HG02981 (cell line): ENCODE measurements at regions not wholly inside any gene's neighbourhood (a gene's known extent, or its start where the extent isn't known, plus 50 kb on each side); places are given as distances from the start of the nearest gene placed in this dataset.

Experiments used
- ATAC-seq: cut with Tn5 transposase; IDR thresholded peaks from one replicate; pipeline ENCODE4 v1.9.1; 2021; ENCODE audit warnings: mild to moderate bottlenecking, moderate library complexity; ENCODE audit not compliant: unreplicated experiment

DNA sequence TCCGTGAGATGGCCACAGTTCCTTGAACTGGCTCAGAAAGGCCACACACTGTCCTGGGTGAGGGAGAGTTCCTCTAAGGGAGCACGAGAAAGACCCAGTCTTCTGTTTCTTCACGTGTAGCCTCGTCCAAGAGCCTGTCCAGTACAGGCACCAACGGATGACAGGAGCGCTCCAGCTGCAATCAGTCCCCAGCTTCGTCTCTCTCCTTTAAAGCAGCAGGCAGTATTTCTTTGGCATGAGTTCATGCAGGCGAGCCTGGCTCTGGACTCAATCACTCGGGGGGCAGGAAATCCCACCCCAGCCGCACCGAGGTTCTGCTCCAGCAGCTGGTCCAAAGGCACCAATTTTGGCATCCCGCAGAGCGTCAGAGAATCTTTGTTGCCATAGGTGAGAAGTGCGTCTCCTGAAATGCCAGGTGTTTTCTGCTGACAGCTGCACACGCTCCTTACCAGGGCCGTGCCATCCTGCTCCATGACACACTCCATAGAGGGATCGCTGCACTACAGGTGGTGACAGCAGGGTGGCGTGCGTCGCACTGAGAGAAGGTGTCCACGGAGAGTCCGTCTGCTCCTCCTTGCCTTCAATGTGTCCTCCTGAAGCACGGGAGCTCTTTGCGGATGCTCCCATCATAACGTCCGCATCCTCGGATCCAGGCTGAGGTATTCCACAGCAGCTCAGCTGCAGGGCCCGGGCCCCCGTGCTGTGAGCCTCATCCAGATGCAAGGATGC lies 59.6 kb upstream of the AFDN start:
- ATAC-seq: no peak

- no peak for ATAC-seq
Observed at GRCh38 chr6:167767715-167768107, 59.0 kb upstream of the AFDN start.

DNA sequence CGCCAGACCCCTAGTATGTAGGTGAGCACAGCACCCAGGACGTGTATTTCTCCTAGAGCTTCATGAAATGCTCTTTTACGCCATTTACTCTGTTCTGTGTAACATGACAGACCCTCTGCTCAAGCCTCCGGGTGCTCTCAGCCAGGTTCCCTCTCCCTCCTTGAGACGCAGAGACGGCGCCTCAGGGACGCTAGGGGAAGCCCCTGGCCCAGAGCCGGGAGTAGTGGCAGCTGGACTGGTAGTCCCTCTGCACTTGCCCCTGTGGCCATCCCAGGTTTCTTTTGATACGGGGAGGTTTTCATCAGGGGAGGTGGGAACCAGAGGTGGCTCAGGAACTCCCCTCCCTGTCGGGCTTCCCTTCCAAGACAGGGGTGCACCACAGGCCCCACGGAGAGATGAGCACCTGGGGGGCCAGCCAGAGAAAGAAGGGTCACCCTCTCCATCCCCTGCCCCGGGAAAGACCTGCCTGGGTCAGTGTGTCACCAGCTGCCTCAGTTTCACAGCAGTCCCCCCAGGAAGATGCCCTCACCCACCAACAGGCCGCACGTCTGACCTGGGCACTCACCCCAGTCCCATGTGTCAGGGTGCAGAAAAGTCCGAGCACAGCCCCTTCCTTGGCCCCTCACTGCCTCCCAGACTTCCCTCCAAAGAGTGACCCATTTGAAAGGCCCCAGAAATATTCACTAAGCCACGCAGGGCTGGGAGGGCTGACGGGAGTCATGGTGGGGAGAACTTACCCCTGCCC lies 58.1 kb upstream of the AFDN start:
- ATAC-seq: no peak

- no peak for ATAC-seq
Observed at GRCh38 chr6:167769408-167770190, 57.1 kb upstream of the AFDN start.

DNA sequence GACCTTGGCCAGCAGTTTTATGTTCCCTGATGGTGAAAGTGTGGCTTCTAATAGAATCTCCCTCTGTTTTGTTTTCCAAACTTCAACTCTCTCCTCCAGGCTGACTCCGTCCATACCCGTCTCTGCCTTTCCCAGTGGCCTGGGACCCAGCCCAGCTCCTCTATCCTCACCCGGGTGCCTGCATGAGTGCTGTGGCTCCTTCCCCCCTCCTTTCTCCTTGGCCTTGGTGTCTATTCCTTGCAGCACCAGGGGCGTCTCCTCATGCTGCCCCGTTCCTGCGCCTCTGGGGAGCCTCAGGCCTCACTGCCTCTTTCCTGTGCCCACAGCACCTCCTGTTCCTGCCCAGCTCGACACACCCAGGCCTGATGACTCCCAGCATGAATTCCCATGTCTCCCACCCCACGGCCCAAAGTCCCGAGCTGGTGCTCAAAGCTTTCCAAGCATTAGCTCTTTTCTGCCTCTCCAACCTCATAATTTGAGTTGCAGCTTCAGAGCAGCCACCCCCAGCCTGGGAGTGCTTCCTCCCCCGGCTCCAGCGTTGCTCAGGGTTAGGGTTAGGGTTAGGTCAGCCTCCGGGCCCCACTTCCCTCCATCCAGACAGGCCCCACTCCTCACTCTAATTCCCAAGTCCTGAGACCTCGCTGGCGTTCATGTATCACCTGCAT lies 56.3 kb upstream of the AFDN start:
- no peak for ATAC-seq

DNA sequence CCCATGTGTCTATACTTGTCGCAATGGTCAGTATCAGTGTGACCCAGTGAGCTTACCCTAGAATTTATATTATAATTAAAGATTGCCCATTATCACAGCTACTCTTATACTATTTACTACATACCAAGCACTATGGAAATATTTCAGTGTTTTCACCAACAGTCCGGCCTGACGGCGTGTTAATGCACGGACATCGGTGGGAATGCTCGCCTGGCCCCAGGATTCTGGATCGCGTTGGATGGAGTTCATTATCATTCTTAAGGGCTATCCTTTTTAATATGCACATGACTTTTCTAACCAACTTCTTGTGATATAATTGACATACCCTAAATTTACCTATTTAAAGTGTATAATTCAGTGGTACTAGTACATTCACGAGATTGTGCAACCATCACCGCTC lies 51.8 kb upstream of the AFDN start:
- no peak for ATAC-seq

- no peak for ATAC-seq
Observed at GRCh38 chr6:167776906-167777627, 49.6 kb upstream of the AFDN start.
